GM12878 (cell line): ENCODE measurements at regions not wholly inside any gene's neighbourhood (a gene's known extent, or its start where the extent isn't known, plus 50 kb on each side); places are given as distances from the start of the nearest gene placed in this dataset.

Experiments used
- ATAC-seq: fragments of 200-7000 bp; cut with Tn5 transposase; 3 replicates; pipeline ENCODE4 v1.9.1; 2020; ENCODE audit warnings: mild to moderate bottlenecking, moderate library complexity
- BruUV-seq: library from RNA; stranded (reverse); fragments of 400-500 nt; replicated peaks from 2 replicates; lab custom pipeline; 2021; lab: Mats Ljungman, UMichigan
- CTCF ChIA-PET: fragments of 300-600 bp; sonication (Branson Sonifier 250); formaldehyde crosslinking; extraction: SDS; loops from one replicate; lab custom pipeline; 2021; ENCODE audit warnings: inconsistent platforms; lab: Yijun Ruan, JAX
- POLR2A ChIA-PET: fragments of 350-600 bp; formaldehyde crosslinking; extraction: SDS; loops from one replicate; lab custom pipeline; 2021; ENCODE audit warnings: inconsistent platforms; lab: Charles Lee
- RAD21 ChIA-PET: fragments of 300-600 bp; sonication (Branson Sonifier 250); formaldehyde crosslinking; loops from one replicate; lab custom pipeline; 2023; ENCODE audit warnings: antibody characterized with exemption; ENCODE audit not compliant: unreplicated experiment; lab: Charles Lee
- SMC1A ChIA-PET: fragments of 300-600 bp; sonication (Branson Sonifier 250); formaldehyde crosslinking; loops from one replicate; lab custom pipeline; 2023; ENCODE audit not compliant: unreplicated experiment, uncharacterized antibody; lab: Charles Lee
- DNase-seq: peaks from one replicate; pipeline ENCODE4 v3.0.0-alpha.2; 2011; ENCODE audit warnings: low read depth, low spot score
- FAIRE-seq: peaks from 3 replicates; lab custom pipeline; 2011; peaks lifted over from hg19 to GRCh38; lab: Jason Lieb, UNC
- H2AFZ ChIP-seq: 2 replicates; pipeline ENCODE4 v1.6.0; 2011; ENCODE audit warnings: low read depth, low read length, control low read depth; ENCODE audit not compliant: control insufficient read depth
- H3K27ac ChIP-seq: 2 replicates; pipeline ENCODE4 v1.5.1; 2011; ENCODE audit warnings: control low read depth; ENCODE audit not compliant: control insufficient read depth, insufficient read depth
- H3K27me3 ChIP-seq, 2 experiments: replicated peaks in 1 of 2; 2 replicates each; pipeline versions ENCODE4 v1.6.0 to v1.6.1; 2011; ENCODE audit warnings: low read length in 1 of 2; ENCODE audit not compliant: control insufficient read depth in 2 of 2, insufficient read depth in 2 of 2
- H3K36me3 ChIP-seq, 2 experiments: 2 replicates each; pipeline ENCODE4 v1.5.1; 2011; ENCODE audit warnings: low read length in 1 of 2; ENCODE audit not compliant: control insufficient read depth in 2 of 2, insufficient read depth in 2 of 2
- H3K4me1 ChIP-seq: 2 replicates; pipeline ENCODE4 v1.6.1; 2011; ENCODE audit warnings: mild to moderate bottlenecking, low read length, moderate library complexity, mixed read lengths; ENCODE audit not compliant: control insufficient read depth, insufficient read depth
- H3K4me2 ChIP-seq: 2 replicates; pipeline ENCODE4 v1.6.0; 2011; ENCODE audit warnings: control low read depth; ENCODE audit not compliant: control insufficient read depth, insufficient read depth
- H3K4me3 ChIP-seq: fragments of 200-600 bp; sonication (generic); 2 replicates; pipeline ENCODE4 v1.5.1; 2016
- H3K79me2 ChIP-seq: 2 replicates; pipeline ENCODE4 v1.6.0; 2011; ENCODE audit warnings: low read length; ENCODE audit not compliant: control insufficient read depth, insufficient read depth
- H3K9ac ChIP-seq: 2 replicates; pipeline ENCODE4 v1.8.0; 2011; ENCODE audit warnings: low read length, control low read depth, mixed read lengths; ENCODE audit not compliant: control insufficient read depth, insufficient read depth
- H3K9me3 ChIP-seq: replicated peaks from 3 replicates; pipeline ENCODE4 v1.5.1; 2011; ENCODE audit warnings: mild to moderate bottlenecking, low read length; ENCODE audit not compliant: control insufficient read depth, insufficient read depth
- H4K20me1 ChIP-seq: 2 replicates; pipeline ENCODE4 v1.6.0; 2011; ENCODE audit not compliant: control insufficient read depth, insufficient read depth
- CHD2 ChIP-seq: IDR thresholded peaks from 2 replicates; pipeline ENCODE4 v1.6.1; 2011; ENCODE audit warnings: low read depth, low read length, improper control_type of control experiment, borderline replicate concordance
- CREB1 ChIP-seq: IDR thresholded peaks from 2 replicates; pipeline ENCODE4 v1.6.1; 2012; ENCODE audit warnings: low read depth, mild to moderate bottlenecking, inconsistent platforms
- CUX1 ChIP-seq: IDR thresholded peaks from 2 replicates; pipeline ENCODE4 v1.6.1; 2012; ENCODE audit warnings: improper control_type of control experiment, low read depth, low read length; ENCODE audit not compliant: insufficient replicate concordance
- ETV6 ChIP-seq, 2 experiments: fragments of 450-650 bp in 1 of 2; IDR thresholded peaks in 1 of 2; conservative IDR thresholded peaks in 1 of 2; 2 replicates each; pipeline ENCODE4 v1.6.1; 2014; ENCODE audit warnings: antibody characterized with exemption in 1 of 2, borderline replicate concordance in 1 of 2, low read depth in 1 of 2, mild to moderate bottlenecking in 1 of 2, moderate library complexity in 1 of 2
- GATAD2B ChIP-seq: fragments of 450-650 bp; conservative IDR thresholded peaks from 2 replicates; pipeline ENCODE4 v1.6.1; 2017; ENCODE audit warnings: low read depth, mild to moderate bottlenecking, moderate library complexity
- IKZF2 ChIP-seq, 2 experiments: fragments of 450-650 bp; IDR thresholded peaks; 2 replicates each; pipeline ENCODE4 v1.6.1; 2017; ENCODE audit warnings: mild to moderate bottlenecking in 2 of 2, moderate library complexity in 2 of 2
- IRF4 ChIP-seq: IDR thresholded peaks from 2 replicates; pipeline ENCODE4 v1.6.1; 2011; ENCODE audit warnings: low read depth, low read length
- MEF2B ChIP-seq: fragments of 450-650 bp; IDR thresholded peaks from 2 replicates; pipeline ENCODE4 v1.6.1; 2018; ENCODE audit warnings: mild to moderate bottlenecking, moderate library complexity; ENCODE audit not compliant: partially characterized antibody, poor library complexity, severe bottlenecking
- PML ChIP-seq: IDR thresholded peaks from 2 replicates; pipeline ENCODE4 v1.6.1; 2012; ENCODE audit warnings: low read length, inconsistent platforms
- RAD21 ChIP-seq: IDR thresholded peaks from 2 replicates; pipeline ENCODE4 v1.6.1; 2011; ENCODE audit warnings: mild to moderate bottlenecking, low read depth, low read length, moderate library complexity; ENCODE audit not compliant: insufficient read depth
- SREBF2 ChIP-seq: IDR thresholded peaks from 2 replicates; pipeline ENCODE4 v1.6.1; 2012; ENCODE audit warnings: mild to moderate bottlenecking, low read length
- STAT1 ChIP-seq: fragments of 450-650 bp; conservative IDR thresholded peaks from 2 replicates; pipeline ENCODE4 v1.6.1; 2014; ENCODE audit warnings: antibody characterized with exemption, mild to moderate bottlenecking
- ZNF24 ChIP-seq: fragments of 450-650 bp; IDR thresholded peaks from 2 replicates; pipeline ENCODE4 v1.6.1; 2017; ENCODE audit warnings: antibody characterized with exemption, mild to moderate bottlenecking
- WGBS: methylation state at CpG from one replicate; pipeline ENCODE4 v1.1.6; 2016; ENCODE audit warnings: low lambda C conversion rate; ENCODE audit not compliant: insufficient replicate concordance, insufficient coverage; ENCODE audit errors: missing lambda C conversion rate; 5-methylcytosine and 5-hydroxymethylcytosine counted together
- in situ Hi-C: fragments of 300-500 bp; cut with MboI; formaldehyde crosslinking; loops from 9 replicates; pipeline ENCODE4 v1.14.3; 2018; ENCODE audit warnings: mixed read lengths
- intact Hi-C: fragments of 100-400 bp; cut with micrococcal nuclease; formaldehyde crosslinking; loops from one replicate; pipeline ENCODE4 v1.14.2; 2022; ENCODE audit not compliant: unreplicated experiment

GRCh38 chr13:99886706-99887105 lies 84.9 kb downstream of the ZIC5 start:
- H4K20me1 ChIP-seq, result no peaks in the 10 kb centered on the region
- H3K79me2 ChIP-seq, result no peaks in the 10 kb centered on the region
- TF ChIP-seq ZNF24 (no peak), SREBF2 (no peak), MEF2B (no peak), GATAD2B (no peak), RAD21 (no peak)
- H3K9ac ChIP-seq, result no peak overlapping the region
- no peaks in the 10 kb centered on the region for H3K36me3 ChIP-seq
- CTCF ChIA-PET, result no interaction called here
- DNase-seq (no peak), FAIRE-seq (no peak), ATAC-seq (no peak)
- SMC1A ChIA-PET, result interaction anchor here (0.5 kb wide), 1 partner anchor 655 kb away, joined by 3 read pairs; no protein-coding TSS in a partner anchor
- H3K9me3 ChIP-seq, result no peaks in the 10 kb centered on the region
- H3K27ac ChIP-seq, result no peak overlapping the region
- H2AFZ ChIP-seq, result no peak overlapping the region
- H3K4me1 ChIP-seq, result peaks cover 8% of the 10 kb centered on the region
- no peak overlapping the region for H3K4me3 ChIP-seq
- 62% methylated on average over 4 of the region's 4 CpGs for WGBS
- intact Hi-C loops, result no loop called here
- peaks cover 0 to 2% of the 10 kb centered on the region in 2 experiments; a peak in 1 of 4 replicates for H3K27me3 ChIP-seq
- no TSS peak for BruUV-seq
- in situ Hi-C loops, result no loop called here
- H3K4me2 ChIP-seq, result no peak overlapping the region
- POLR2A ChIA-PET, result no interaction called here
- RAD21 ChIA-PET, result no interaction called here

GRCh38 chr13:99884913-99885312 lies 86.7 kb downstream of the ZIC5 start:
- no peak for ATAC-seq
- H3K4me2 ChIP-seq, result no peak overlapping the region
- H2AFZ ChIP-seq, result no peak overlapping the region
- intact Hi-C loops, result no loop called here
- H3K79me2 ChIP-seq, result no peaks in the 10 kb centered on the region
- H3K27me3 ChIP-seq, result peaks cover 0 to 2% of the 10 kb centered on the region in 2 experiments; a peak in 1 of 4 replicates
- CTCF ChIA-PET, result no interaction called here
- POLR2A ChIA-PET, result no interaction called here
- in situ Hi-C loops, result no loop called here
- no peak overlapping the region for H3K9ac ChIP-seq
- no peak overlapping the region for H3K27ac ChIP-seq
- SMC1A ChIA-PET, result no interaction called here
- FAIRE-seq, result no peak
- no peaks in the 10 kb centered on the region for H3K36me3 ChIP-seq
- RAD21 ChIA-PET, result no interaction called here
- BruUV-seq, result no TSS peak
- WGBS, result 67% methylated on average over 6 of the region's 6 CpGs
- H3K9me3 ChIP-seq, result no peaks in the 10 kb centered on the region
- no peak for TF ChIP-seq CHD2
- TF ChIP-seq ETV6 (conservative IDR thresholded peaks at IDR 0.05 in 1 of 2, IDR thresholded peaks at IDR 0.05 in 1 of 2; ENCODE audit: borderline replicate concordance in 1 of 2, low read depth in 1 of 2), result no peak
- TF ChIP-seq IRF4, result no peak
- no peak for TF ChIP-seq CUX1
- TF ChIP-seq PML, result no peak
- TF ChIP-seq CREB1, result no peak
- no peak for TF ChIP-seq STAT1
- TF ChIP-seq GATAD2B, result no peak
- TF ChIP-seq IKZF2 (IDR thresholded peaks at IDR 0.05), result no peak
- peaks cover 8% of the 10 kb centered on the region for H3K4me1 ChIP-seq
- H3K4me3 ChIP-seq, result no peak overlapping the region
- H4K20me1 ChIP-seq, result no peaks in the 10 kb centered on the region
- DNase-seq, result no peak
